ENCODE measurements at regions not wholly inside any gene's neighbourhood (a gene's known extent, or its start where the extent isn't known, plus 50 kb on each side); places are given as distances from the start of the nearest gene placed in this dataset.

DNA sequence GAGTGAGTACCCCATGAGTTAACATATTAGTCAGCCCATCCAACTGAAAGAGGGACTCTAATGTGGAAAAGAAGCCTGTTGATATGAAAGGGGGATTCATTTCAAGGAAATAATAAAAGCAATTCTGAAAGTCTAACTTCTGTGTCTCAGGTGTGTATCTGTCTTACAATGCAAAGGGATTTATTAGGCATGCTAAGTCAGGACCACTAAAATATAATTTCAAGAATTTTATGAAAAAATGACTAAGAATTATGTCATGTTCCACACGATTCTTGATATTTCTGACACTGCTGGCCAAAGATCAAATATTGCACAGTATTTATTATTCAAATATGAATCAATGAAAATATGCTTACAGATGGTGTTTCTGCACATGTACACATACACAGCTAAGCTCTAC, 130.8 kb downstream of the KLF12 start:
- Histone ChIP-seq H4K91ac (ENCODE audit: insufficient read depth, low read depth, low read length) (no peak overlapping the region), H2BK20ac (ENCODE audit: low read depth, low read length) (no peak overlapping the region), H3K4me2 (ENCODE audit: low read depth, low read length) (no peak overlapping the region), H3K9me1 (ENCODE audit: insufficient read depth, low read length) (peaks cover 3% of the 10 kb centered on the region; the same call in 1 of the 2 replicates), H2AK5ac (ENCODE audit: low read depth, low read length) (no peak overlapping the region), H3K14ac (replicated peaks; ENCODE audit: low read depth, low read length) (no peak overlapping the region), H3K27ac (ENCODE audit: insufficient read depth, low read length) (no peak overlapping the region), H2AK9ac (replicated peaks; ENCODE audit: low read depth, low read length, poor library complexity) (no peak overlapping the region), H4K5ac (ENCODE audit: low read depth, low read length) (no peak overlapping the region), H3K27me3 (ENCODE audit: control insufficient read depth, insufficient read depth, low read length) (no peaks in the 10 kb centered on the region), H3K23ac (ENCODE audit: low read depth, low read length) (no peak overlapping the region), H3K4ac (ENCODE audit: low read depth, low read length) (no peak overlapping the region), H3K56ac (ENCODE audit: extremely low read depth, insufficient read depth, low read length) (no peak overlapping the region), H2BK5ac (ENCODE audit: low read depth, low read length, poor library complexity, severe bottlenecking) (no peak overlapping the region), H3K9ac (ENCODE audit: low read depth, low read length) (no peak overlapping the region), H3K4me3 (ENCODE audit: insufficient read depth, low read depth, low read length) (no peak overlapping the region), H2AFZ (replicated peaks; ENCODE audit: low read length, poor library complexity) (no peak overlapping the region), H3K36me3 (ENCODE audit: control insufficient read depth, insufficient read depth, low read length) (no peaks in the 10 kb centered on the region), H4K20me1 (ENCODE audit: insufficient read depth, low read length) (no peaks in the 10 kb centered on the region; the same call in 1 of the 2 replicates), H4K8ac (ENCODE audit: low read depth in 2 of 2, low read length in 2 of 2) (no peak overlapping the region), H3K18ac (ENCODE audit: low read depth, low read length) (no peak overlapping the region), H3K4me1 (ENCODE audit: control insufficient read depth, insufficient read depth, low read length) (no peaks in the 10 kb centered on the region), H2BK120ac (ENCODE audit: low read depth, low read length) (no peak overlapping the region), H3K9me3 (ENCODE audit: control insufficient read depth, insufficient read depth, low read length) (no peaks in the 10 kb centered on the region), H2BK15ac (ENCODE audit: low read depth, low read length) (no peak overlapping the region), H3K79me1 (ENCODE audit: low read depth in 1 of 2, low read length in 2 of 2) (peaks cover 36 to 40% of the 10 kb centered on the region in 2 experiments)
- in situ Hi-C loops (cut with MboI; ENCODE audit: low sequenced_read_pairs), result no loop called here
- dilution Hi-C loops (cut with HindIII; ENCODE audit: low sequenced_read_pairs, unreplicated experiment), result no loop called here
- BruUV-seq (replicated peaks), result no TSS peak
- ChIA-PET POLR2A (ENCODE audit: unreplicated experiment) (interaction anchor here (0.5 kb wide), 1 partner anchor 106 kb away, joined by 4 read pairs; no protein-coding TSS in a partner anchor), CTCF (no interaction called here)
- TF ChIP-seq MAFK (IDR thresholded peaks at IDR 0.05; ENCODE audit: low read depth, low read length) (peak; percentile 30; the same call in 1 of the 2 replicates), NFE2L2 (IDR thresholded peaks at IDR 0.05; ENCODE audit: low read depth, low read length) (no peak)
- ATAC-seq (ENCODE audit: low read depth), result no peak
- peak; percentile 22 for DNase-seq
- no CpG with 5 or more reads among the region's 1 CpG for WGBS, 2 experiments (ENCODE audit: extremely low coverage in 2 of 2, insufficient read length in 1 of 2)
- intact Hi-C loops (cut with micrococcal nuclease), result no loop called here
